IMR-90 (cell line): ENCODE measurements at regions not wholly inside any gene's neighbourhood (a gene's known extent, or its start where the extent isn't known, plus 50 kb on each side); places are given as distances from the start of the nearest gene placed in this dataset.

ENCODE experiments used
- BHLHE40 ChIP-seq: fragments of 150-350 bp; IDR thresholded peaks from 2 replicates; pipeline ENCODE4 v1.6.1; 2016; ENCODE audit warnings: mild to moderate bottlenecking, low read depth, low read length
- CTCF ChIP-seq: conservative IDR thresholded peaks from 2 replicates; pipeline ENCODE4 v1.5.1; 2012; ENCODE audit warnings: mild to moderate bottlenecking, low read depth, low read length, improper control_type of control experiment
- FOS ChIP-seq: fragments of 150-350 bp; IDR thresholded peaks from 2 replicates; pipeline ENCODE4 v1.6.1; 2016; ENCODE audit warnings: low read depth, low read length
- MAFK ChIP-seq: IDR thresholded peaks from 2 replicates; pipeline ENCODE4 v1.6.1; 2012; ENCODE audit warnings: low read depth, low read length, improper control_type of control experiment
- MAZ ChIP-seq: IDR thresholded peaks from 2 replicates; pipeline ENCODE4 v1.6.1; 2012; ENCODE audit warnings: low read depth, mild to moderate bottlenecking, low read length, improper control_type of control experiment, moderate library complexity, borderline replicate concordance
- MXI1 ChIP-seq: IDR thresholded peaks from 2 replicates; pipeline ENCODE4 v1.6.1; 2012; ENCODE audit warnings: low read depth, mild to moderate bottlenecking, low read length, moderate library complexity, borderline replicate concordance
- NFE2L2 ChIP-seq: fragments of 150-350 bp; IDR thresholded peaks from 2 replicates; pipeline ENCODE4 v1.6.1; 2016; ENCODE audit warnings: low read depth, mild to moderate bottlenecking, low read length
- POLR2A ChIP-seq: IDR thresholded peaks from 2 replicates; pipeline ENCODE4 v1.6.1; 2012; ENCODE audit warnings: mild to moderate bottlenecking, low read depth, low read length
- RAD21 ChIP-seq: IDR thresholded peaks from 2 replicates; pipeline ENCODE4 v1.6.1; 2012; ENCODE audit warnings: low read length, improper control_type of control experiment
- SMC3 ChIP-seq: fragments of 150-350 bp; IDR thresholded peaks from 2 replicates; pipeline ENCODE4 v1.6.1; 2016; ENCODE audit warnings: low read depth, mild to moderate bottlenecking, antibody characterized with exemption, low read length, moderate library complexity

DNA sequence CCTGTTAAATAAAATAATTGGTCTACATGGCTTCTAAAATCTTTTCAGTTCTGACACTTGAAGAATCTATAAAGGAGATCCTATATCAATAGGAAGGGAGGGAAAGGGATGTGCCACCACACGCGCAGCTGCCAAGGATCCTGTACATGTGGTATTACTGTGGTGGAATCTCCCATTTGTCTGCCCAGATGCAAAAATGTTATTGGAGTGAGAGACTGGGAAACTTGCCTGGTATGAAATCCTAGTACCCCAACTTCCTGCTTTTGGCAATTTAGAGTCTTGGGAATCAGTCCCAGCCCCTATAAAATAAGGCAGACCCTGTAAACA, 81.9 kb upstream of the PICALM start:
- TF ChIP-seq NFE2L2: no peak
- TF ChIP-seq CTCF: no peak
- no peak for TF ChIP-seq POLR2A
- TF ChIP-seq MXI1: no peak
- TF ChIP-seq BHLHE40: no peak
- TF ChIP-seq SMC3: no peak
- no peak for TF ChIP-seq MAFK
- no peak for TF ChIP-seq MAZ
- no peak for TF ChIP-seq RAD21
- TF ChIP-seq FOS: no peak
